ENCODE measurements at regions not wholly inside any gene's neighbourhood (a gene's known extent, or its start where the extent isn't known, plus 50 kb on each side); places are given as distances from the start of the nearest gene placed in this dataset.
"Not testable (repeated sequence)": the region's sequence is repeated elsewhere in the genome, so short reads cannot be mapped to it uniquely, and the experiment has no call there.

- DNase-seq = no peak
These were observed 100.5 kb downstream of the SYF2 start for GRCh38 chr1:25131794-25132193.

GRCh38 chr1:25130895-25131294 is 101.4 kb downstream of the SYF2 start:
- DNase-seq = no peak

GRCh38 chr1:25129380-25129779 is 102.9 kb downstream of the SYF2 start:
- no peak for DNase-seq

GRCh38 chr1:25128121-25128621 is 104.1 kb downstream of the SYF2 start:
- no peak for DNase-seq

- no peak for DNase-seq
These were observed 105.7 kb downstream of the SYF2 start for GRCh38 chr1:25126562-25126961.

GRCh38 chr1:25123551-25123950 is 108.8 kb downstream of the SYF2 start:
- no peak for DNase-seq

- DNase-seq = no peak
These were observed 109.6 kb downstream of the SYF2 start for GRCh38 chr1:25122747-25123146.

- DNase-seq = no peak
These were observed 112.0 kb downstream of the SYF2 start for GRCh38 chr1:25120281-25120680.

GRCh38 chr1:25118546-25118945 is 113.8 kb downstream of the SYF2 start:
- DNase-seq = no peak

- peak; percentile 50 for DNase-seq
These were observed 115.0 kb downstream of the SYF2 start for GRCh38 chr1:25117233-25117823.

GRCh38 chr1:25116832-25117231 is 115.5 kb downstream of the SYF2 start:
- no peak for DNase-seq

GRCh38 chr1:25116117-25116516 is 116.2 kb downstream of the SYF2 start:
- DNase-seq = not testable (repeated sequence)

GRCh38 chr1:25113731-25114130 is 118.6 kb downstream of the SYF2 start:
- no peak for DNase-seq

- no peak for DNase-seq
These were observed 119.2 kb downstream of the SYF2 start for GRCh38 chr1:25113086-25113485.

GRCh38 chr1:25112400-25112799 is 119.9 kb downstream of the SYF2 start:
- no peak for DNase-seq

- no peak for DNase-seq
These were observed 120.6 kb downstream of the SYF2 start for GRCh38 chr1:25111706-25112105.

- DNase-seq = no peak
These were observed 121.8 kb downstream of the SYF2 start for GRCh38 chr1:25110485-25110884.

- DNase-seq = no peak
These were observed 122.3 kb downstream of the SYF2 start for GRCh38 chr1:25110036-25110435.

GRCh38 chr1:25109531-25109951 is 122.8 kb downstream of the SYF2 start:
- DNase-seq = no peak

GRCh38 chr1:25107643-25108010 is 124.7 kb downstream of the SYF2 start:
- DNase-seq = no peak

GRCh38 chr1:25106976-25107642 is 125.2 kb downstream of the SYF2 start:
- DNase-seq = no peak

GRCh38 chr1:25106352-25106751 is 126.0 kb downstream of the SYF2 start:
- no peak for DNase-seq

GRCh38 chr1:25105836-25106235 is 126.5 kb downstream of the SYF2 start:
- no peak for DNase-seq

- no peak for DNase-seq
These were observed 127.3 kb downstream of the SYF2 start for GRCh38 chr1:25104932-25105561.
